HepG2 (cell line): ENCODE measurements at regions not wholly inside any gene's neighbourhood (a gene's known extent, or its start where the extent isn't known, plus 50 kb on each side); places are given as distances from the start of the nearest gene placed in this dataset.

ENCODE experiments used
- CTCF ChIP-seq: sonication (generic); formaldehyde crosslinking; IDR thresholded peaks from 2 replicates; pipeline ENCODE4 v1.5.0; 2020; ENCODE audit warnings: mild to moderate bottlenecking, missing genetic modification reagents, moderate library complexity
- ETV5 ChIP-seq: IDR thresholded peaks from 2 replicates; pipeline ENCODE4 v1.6.1; 2018; ENCODE audit warnings: missing biosample characterization, missing genetic modification reagents, inconsistent platforms, borderline replicate concordance
- HOXA5 ChIP-seq: sonication (generic); formaldehyde crosslinking; IDR thresholded peaks from 2 replicates; pipeline ENCODE4 v1.4.0; 2020; ENCODE audit warnings: missing genetic modification reagents
- KAT8 ChIP-seq: IDR thresholded peaks from 2 replicates; pipeline ENCODE4 v1.6.1; 2016; ENCODE audit warnings: missing genetic modification reagents, missing compliant biosample characterization
- MEIS1 ChIP-seq: sonication (generic); formaldehyde crosslinking; IDR thresholded peaks from 2 replicates; pipeline ENCODE4 v1.9.0; 2021; ENCODE audit warnings: mild to moderate bottlenecking, missing genetic modification reagents, moderate library complexity, borderline replicate concordance
- NFE2L1 ChIP-seq: sonication (generic); formaldehyde crosslinking; IDR thresholded peaks from 2 replicates; pipeline ENCODE4 v1.4.0; 2020; ENCODE audit warnings: missing genetic modification reagents, mild to moderate bottlenecking, borderline replicate concordance
- PITX1 ChIP-seq: sonication (generic); formaldehyde crosslinking; IDR thresholded peaks from 2 replicates; pipeline ENCODE4 v1.5.1; 2020; ENCODE audit warnings: mild to moderate bottlenecking, missing genetic modification reagents
- POLR2AphosphoS5 ChIP-seq: IDR thresholded peaks from 2 replicates; pipeline ENCODE4 v1.6.1; 2012; ENCODE audit warnings: low read depth, low read length
- TRIM22 ChIP-seq: fragments of 450-650 bp; IDR thresholded peaks from 2 replicates; pipeline ENCODE4 v1.6.1; 2017
- ZBTB40 ChIP-seq, 2 experiments: fragments of 450-650 bp in 1 of 2; sonication (generic) in 1 of 2; formaldehyde crosslinking in 1 of 2; IDR thresholded peaks; 2 replicates each; pipeline versions ENCODE4 v1.6.1 to v1.8.0; 2016 to 2022; ENCODE audit warnings: antibody characterized with exemption in 1 of 2, mild to moderate bottlenecking in 1 of 2, missing genetic modification reagents in 1 of 2
- ZFP36L2 ChIP-seq: sonication (generic); formaldehyde crosslinking; IDR thresholded peaks from 2 replicates; pipeline ENCODE4 v1.4.0; 2020; ENCODE audit warnings: missing genetic modification reagents
- ZNF33A ChIP-seq: sonication (generic); formaldehyde crosslinking; IDR thresholded peaks from 2 replicates; pipeline ENCODE4 v1.5.1; 2020; ENCODE audit warnings: missing genetic modification reagents, mild to moderate bottlenecking, moderate library complexity, borderline replicate concordance

GRCh38 chr10:29067628-29068027 is 221.2 kb upstream of the LYZL1 start:
- TF ChIP-seq ZNF33A (CRISPR knock-in tag) (no peak), HOXA5 (no peak), CTCF (CRISPR knock-in tag) (no peak), KAT8 (CRISPR knock-in tag) (no peak), POLR2AphosphoS5 (no peak), ZFP36L2 (CRISPR knock-in tag) (no peak), TRIM22 (no peak), PITX1 (CRISPR knock-in tag) (no peak), MEIS1 (no peak), ZBTB40 (IDR thresholded peaks at IDR 0.05) (no peak), ZBTB40 (CRISPR knock-in tag; IDR thresholded peaks at IDR 0.05) (no peak), NFE2L1 (CRISPR knock-in tag) (no peak), ETV5 (CRISPR knock-in tag) (no peak)
